ENCODE measurements at regions not wholly inside any gene's neighbourhood (a gene's known extent, or its start where the extent isn't known, plus 50 kb on each side); places are given as distances from the start of the nearest gene placed in this dataset.

GRCh38 chr3:105170423-105170822 is 196.3 kb upstream of the ALCAM start:
- Histone ChIP-seq H3K4me3 (ENCODE audit: low read length) (no peak overlapping the region), H3K27ac (ENCODE audit: low read length) (no peak overlapping the region), H3K9me2 (ENCODE audit: insufficient read depth, low read length) (no peaks in the 10 kb centered on the region), H3K36me3 (ENCODE audit: insufficient read depth, low read length) (no peaks in the 10 kb centered on the region), H2AFZ (ENCODE audit: low read depth, low read length) (no peak overlapping the region), H3K4me2 (ENCODE audit: low read length) (no peak overlapping the region), H4K20me1 (ENCODE audit: insufficient read depth) (no peaks in the 10 kb centered on the region), H3K27me3 (ENCODE audit: insufficient read depth, low read depth, low read length) (no peaks in the 10 kb centered on the region), H3K79me2 (replicated peaks; ENCODE audit: insufficient read depth, low read length) (no peaks in the 10 kb centered on the region), H3K9me3 (ENCODE audit: low read length) (no peaks in the 10 kb centered on the region), H3K9ac (ENCODE audit: low read length) (no peak overlapping the region), H3F3A (ENCODE audit: insufficient read depth, low read length, poor library complexity, severe bottlenecking) (no peaks in the 10 kb centered on the region)
- TF ChIP-seq TAF1 (IDR thresholded peaks at IDR 0.05; ENCODE audit: low read depth) (no peak), REST (IDR thresholded peaks at IDR 0.05; ENCODE audit: borderline replicate concordance) (no peak), SMC3 (conservative IDR thresholded peaks at IDR 0.05; ENCODE audit: poor library complexity) (no peak), CTCF (IDR thresholded peaks at IDR 0.05; ENCODE audit: poor library complexity, severe bottlenecking) (no peak), EZH2 (IDR thresholded peaks at IDR 0.05; ENCODE audit: borderline replicate concordance, insufficient read depth, low read length, poor library complexity, severe bottlenecking) (no peak), EP300 (conservative IDR thresholded peaks at IDR 0.05; ENCODE audit: poor library complexity, severe bottlenecking) (no peak), POLR2AphosphoS5 (IDR thresholded peaks at IDR 0.05) (no peak), RAD21 (conservative IDR thresholded peaks at IDR 0.05) (no peak), MXI1 (conservative IDR thresholded peaks at IDR 0.05; ENCODE audit: poor library complexity, severe bottlenecking) (no peak)

- Histone ChIP-seq H3K9me2 (ENCODE audit: insufficient read depth, low read length) (no peaks in the 10 kb centered on the region), H3K36me3 (ENCODE audit: insufficient read depth, low read length) (no peaks in the 10 kb centered on the region), H3K79me2 (replicated peaks; ENCODE audit: insufficient read depth, low read length) (no peaks in the 10 kb centered on the region), H2AFZ (ENCODE audit: low read depth, low read length) (no peak overlapping the region), H4K20me1 (ENCODE audit: insufficient read depth) (no peaks in the 10 kb centered on the region), H3F3A (ENCODE audit: insufficient read depth, low read length, poor library complexity, severe bottlenecking) (no peaks in the 10 kb centered on the region), H3K27me3 (ENCODE audit: insufficient read depth, low read depth, low read length) (no peaks in the 10 kb centered on the region), H3K9ac (ENCODE audit: low read length) (no peak overlapping the region), H3K4me2 (ENCODE audit: low read length) (no peak overlapping the region), H3K27ac (ENCODE audit: low read length) (no peak overlapping the region), H3K9me3 (ENCODE audit: low read length) (no peaks in the 10 kb centered on the region), H3K4me3 (ENCODE audit: low read length) (no peak overlapping the region)
- TF ChIP-seq EP300 (conservative IDR thresholded peaks at IDR 0.05; ENCODE audit: poor library complexity, severe bottlenecking) (no peak), TAF1 (IDR thresholded peaks at IDR 0.05; ENCODE audit: low read depth) (no peak), SMC3 (conservative IDR thresholded peaks at IDR 0.05; ENCODE audit: poor library complexity) (no peak), RAD21 (conservative IDR thresholded peaks at IDR 0.05) (no peak), POLR2AphosphoS5 (IDR thresholded peaks at IDR 0.05) (no peak), CTCF (IDR thresholded peaks at IDR 0.05; ENCODE audit: poor library complexity, severe bottlenecking) (no peak), EZH2 (IDR thresholded peaks at IDR 0.05; ENCODE audit: borderline replicate concordance, insufficient read depth, low read length, poor library complexity, severe bottlenecking) (no peak), MXI1 (conservative IDR thresholded peaks at IDR 0.05; ENCODE audit: poor library complexity, severe bottlenecking) (no peak), REST (IDR thresholded peaks at IDR 0.05; ENCODE audit: borderline replicate concordance) (no peak)
Measured at GRCh38 chr3:105174017-105174615, 192.6 kb upstream of the ALCAM start.
